ENCODE measurements at regions not wholly inside any gene's neighbourhood (a gene's known extent, or its start where the extent isn't known, plus 50 kb on each side); places are given as distances from the start of the nearest gene placed in this dataset.

DNA sequence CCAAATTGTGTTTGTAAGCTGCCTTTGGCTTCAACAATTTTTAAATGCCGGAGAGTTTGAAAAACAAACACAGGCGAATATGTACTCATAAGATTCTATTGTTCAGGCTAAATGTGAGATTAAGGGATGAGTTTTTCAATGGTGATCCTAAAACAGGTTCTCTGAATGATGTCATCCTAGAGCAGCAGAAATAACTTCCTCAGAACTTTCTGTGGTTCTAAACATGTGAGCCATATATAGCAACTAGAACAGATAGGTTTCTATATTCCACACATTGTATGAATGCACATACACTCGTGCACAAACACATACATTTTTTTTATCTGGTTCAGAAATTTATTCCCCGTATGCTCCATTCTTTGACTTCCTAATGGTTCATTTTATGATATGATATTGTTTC, 1352.2 kb downstream of the CDH8 start:
- TF ChIP-seq SIN3A (IDR thresholded peaks at IDR 0.05; ENCODE audit: borderline replicate concordance, insufficient read depth, low read length) (no peak), POLR2AphosphoS5 (IDR thresholded peaks at IDR 0.05; ENCODE audit: low read depth, low read length) (no peak), TAF1 (IDR thresholded peaks at IDR 0.05; ENCODE audit: borderline replicate concordance, insufficient read depth, low read length) (no peak), FOXP2 (optimal IDR thresholded peaks at IDR 0.05; ENCODE audit: borderline replicate concordance, extremely low read depth, extremely low read length, insufficient read depth) (no peak)
- TF ChIP-seq, protein P1, sequence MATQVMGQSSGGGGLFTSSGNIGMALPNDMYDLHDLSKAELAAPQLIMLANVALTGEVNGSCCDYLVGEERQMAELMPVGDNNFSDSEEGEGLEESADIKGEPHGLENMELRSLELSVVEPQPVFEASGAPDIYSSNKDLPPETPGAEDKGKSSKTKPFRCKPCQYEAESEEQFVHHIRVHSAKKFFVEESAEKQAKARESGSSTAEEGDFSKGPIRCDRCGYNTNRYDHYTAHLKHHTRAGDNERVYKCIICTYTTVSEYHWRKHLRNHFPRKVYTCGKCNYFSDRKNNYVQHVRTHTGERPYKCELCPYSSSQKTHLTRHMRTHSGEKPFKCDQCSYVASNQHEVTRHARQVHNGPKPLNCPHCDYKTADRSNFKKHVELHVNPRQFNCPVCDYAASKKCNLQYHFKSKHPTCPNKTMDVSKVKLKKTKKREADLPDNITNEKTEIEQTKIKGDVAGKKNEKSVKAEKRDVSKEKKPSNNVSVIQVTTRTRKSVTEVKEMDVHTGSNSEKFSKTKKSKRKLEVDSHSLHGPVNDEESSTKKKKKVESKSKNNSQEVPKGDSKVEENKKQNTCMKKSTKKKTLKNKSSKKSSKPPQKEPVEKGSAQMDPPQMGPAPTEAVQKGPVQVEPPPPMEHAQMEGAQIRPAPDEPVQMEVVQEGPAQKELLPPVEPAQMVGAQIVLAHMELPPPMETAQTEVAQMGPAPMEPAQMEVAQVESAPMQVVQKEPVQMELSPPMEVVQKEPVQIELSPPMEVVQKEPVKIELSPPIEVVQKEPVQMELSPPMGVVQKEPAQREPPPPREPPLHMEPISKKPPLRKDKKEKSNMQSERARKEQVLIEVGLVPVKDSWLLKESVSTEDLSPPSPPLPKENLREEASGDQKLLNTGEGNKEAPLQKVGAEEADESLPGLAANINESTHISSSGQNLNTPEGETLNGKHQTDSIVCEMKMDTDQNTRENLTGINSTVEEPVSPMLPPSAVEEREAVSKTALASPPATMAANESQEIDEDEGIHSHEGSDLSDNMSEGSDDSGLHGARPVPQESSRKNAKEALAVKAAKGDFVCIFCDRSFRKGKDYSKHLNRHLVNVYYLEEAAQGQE (IDR thresholded peaks at IDR 0.05; ENCODE audit: insufficient read depth in 1 of 2, low read depth in 2 of 2, low read length in 2 of 2), result no peak

DNA sequence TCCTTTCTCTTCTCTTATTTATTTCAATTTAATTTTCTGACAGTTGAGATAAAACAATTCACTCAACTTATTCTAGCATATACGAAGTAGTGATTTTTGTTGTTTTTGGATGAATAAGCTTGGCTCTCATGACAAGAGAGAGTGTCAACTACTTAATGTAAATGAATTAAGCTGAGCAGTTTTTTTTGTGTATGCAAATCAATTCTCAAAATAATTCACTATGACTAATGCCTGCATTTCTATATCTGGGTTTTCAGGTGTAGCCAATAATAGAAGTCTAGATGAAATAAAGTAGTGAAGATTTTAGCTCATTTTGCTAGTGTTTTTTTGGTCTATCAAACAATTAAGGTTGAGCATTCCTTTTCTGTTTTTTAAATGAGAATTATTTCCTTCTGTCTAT, 1354.0 kb downstream of the CDH8 start:
- TF ChIP-seq SIN3A (IDR thresholded peaks at IDR 0.05; ENCODE audit: borderline replicate concordance, insufficient read depth, low read length) (no peak), FOXP2 (optimal IDR thresholded peaks at IDR 0.05; ENCODE audit: borderline replicate concordance, extremely low read depth, extremely low read length, insufficient read depth) (no peak), POLR2AphosphoS5 (IDR thresholded peaks at IDR 0.05; ENCODE audit: low read depth, low read length) (no peak), TAF1 (IDR thresholded peaks at IDR 0.05; ENCODE audit: borderline replicate concordance, insufficient read depth, low read length) (no peak)
- TF ChIP-seq, protein P1 (IDR thresholded peaks at IDR 0.05; ENCODE audit: insufficient read depth in 1 of 2, low read depth in 2 of 2, low read length in 2 of 2), result no peak

DNA sequence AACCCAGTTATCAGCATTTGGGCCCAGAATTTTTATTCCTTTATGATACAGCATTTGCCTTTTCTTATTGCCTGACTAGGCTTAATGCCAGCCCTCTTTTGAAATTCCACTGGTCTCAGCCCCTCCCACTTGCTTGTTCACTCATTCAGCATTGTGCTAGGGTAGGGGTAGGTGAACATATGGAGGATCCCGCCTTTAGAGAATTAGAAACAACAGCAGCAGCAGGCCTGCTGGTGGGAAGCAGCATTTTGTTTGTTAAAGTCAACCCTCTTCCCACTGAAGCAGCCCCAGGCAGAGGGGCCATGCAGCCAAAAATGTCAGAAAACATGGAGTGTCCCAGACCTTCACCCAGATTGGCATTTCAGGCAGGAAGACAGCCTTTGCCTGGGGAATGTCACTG, 1355.2 kb downstream of the CDH8 start:
- TF ChIP-seq SIN3A (IDR thresholded peaks at IDR 0.05; ENCODE audit: borderline replicate concordance, insufficient read depth, low read length), result no peak
- TF ChIP-seq FOXP2 (optimal IDR thresholded peaks at IDR 0.05; ENCODE audit: borderline replicate concordance, extremely low read depth, extremely low read length, insufficient read depth), result no peak
- TF ChIP-seq TAF1 (IDR thresholded peaks at IDR 0.05; ENCODE audit: borderline replicate concordance, insufficient read depth, low read length), result no peak
- TF ChIP-seq, protein P1 (IDR thresholded peaks at IDR 0.05; ENCODE audit: insufficient read depth in 1 of 2, low read depth in 2 of 2, low read length in 2 of 2), result no peak
- TF ChIP-seq POLR2AphosphoS5 (IDR thresholded peaks at IDR 0.05; ENCODE audit: low read depth, low read length), result no peak

DNA sequence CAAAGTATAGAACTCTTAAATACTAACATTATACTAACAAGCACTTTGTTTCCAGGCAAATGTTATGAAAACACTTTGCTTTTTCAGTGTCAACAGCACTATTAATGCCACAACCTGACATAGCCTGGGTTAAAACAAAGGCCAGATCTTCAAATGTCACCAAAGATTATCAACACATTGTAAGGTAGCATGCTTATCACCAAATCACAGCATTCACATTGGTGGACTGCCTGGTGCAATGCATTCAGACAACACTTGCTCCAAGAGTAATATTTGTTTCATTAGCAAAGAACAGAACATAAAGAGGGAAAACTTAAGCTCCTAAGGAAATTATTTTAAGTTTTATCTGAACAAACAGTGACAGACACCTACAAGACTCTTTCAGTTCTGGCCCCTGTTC, 1361.2 kb downstream of the CDH8 start:
- no peak for TF ChIP-seq POLR2AphosphoS5 (IDR thresholded peaks at IDR 0.05; ENCODE audit: low read depth, low read length)

DNA sequence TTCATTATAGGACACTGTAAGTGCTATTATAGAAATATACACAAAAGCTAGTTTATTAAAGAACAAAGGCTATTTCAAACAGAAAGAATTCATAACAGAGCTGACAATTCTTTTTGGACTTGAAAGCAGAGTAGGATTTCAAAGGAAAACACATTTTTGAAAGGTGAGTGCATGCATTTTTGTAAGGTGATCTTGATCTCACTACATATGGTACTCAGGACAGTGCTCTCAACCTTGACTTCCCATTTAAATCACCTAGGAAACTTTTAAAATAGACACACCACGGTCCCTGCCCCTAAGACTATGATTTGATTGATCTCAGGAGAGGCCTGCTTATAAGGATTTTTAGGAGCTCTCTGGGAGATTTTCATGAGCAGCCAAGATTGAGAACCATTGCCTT, 1362.0 kb downstream of the CDH8 start:
- TF ChIP-seq POLR2AphosphoS5 (IDR thresholded peaks at IDR 0.05; ENCODE audit: low read depth, low read length), result no peak
- TF ChIP-seq FOXP2 (optimal IDR thresholded peaks at IDR 0.05; ENCODE audit: borderline replicate concordance, extremely low read depth, extremely low read length, insufficient read depth), result no peak
- no peak for TF ChIP-seq TAF1 (IDR thresholded peaks at IDR 0.05; ENCODE audit: borderline replicate concordance, insufficient read depth, low read length)
- TF ChIP-seq, protein P1 (IDR thresholded peaks at IDR 0.05; ENCODE audit: insufficient read depth in 1 of 2, low read depth in 2 of 2, low read length in 2 of 2), result no peak
- no peak for TF ChIP-seq SIN3A (IDR thresholded peaks at IDR 0.05; ENCODE audit: borderline replicate concordance, insufficient read depth, low read length)

Measured in PFSK-1 (cell line).